ENCODE measurements at regions not wholly inside any gene's neighbourhood (a gene's known extent, or its start where the extent isn't known, plus 50 kb on each side); places are given as distances from the start of the nearest gene placed in this dataset.
A peak's percentile ranks its signal among the peaks of the same experiment; 100 is the strongest.

- no peak overlapping the region for H3K27ac ChIP-seq
Observed at GRCh38 chr5:142411656-142412425, 87.0 kb upstream of the SPRY4 start.

DNA sequence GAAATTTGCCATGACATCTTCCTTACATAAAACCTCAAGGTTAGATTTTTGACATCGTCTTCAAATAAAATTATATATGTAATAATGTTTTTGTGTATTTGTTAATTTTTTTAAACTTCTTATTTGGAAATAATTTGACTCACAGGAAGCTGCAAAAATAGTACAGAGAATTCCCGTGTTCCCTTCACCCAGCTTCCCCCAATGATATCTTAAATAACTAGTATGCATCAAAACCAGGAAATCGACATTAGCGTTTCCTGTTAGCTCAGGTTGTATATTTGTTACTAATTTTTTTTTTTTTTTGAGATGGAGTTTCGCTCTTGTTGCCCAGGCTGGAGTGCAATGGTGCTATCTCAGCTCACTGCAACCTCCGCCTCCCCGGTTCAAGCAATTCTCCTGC, 86.3 kb upstream of the SPRY4 start:
- no peaks in the 10 kb centered on the region for H3K4me1 ChIP-seq (replicated peaks)
- intact Hi-C loops (cut with DNase I) = no loop called here
- H3K27ac ChIP-seq = no peak overlapping the region
- DNase-seq (ENCODE audit: low spot score) = no peak
- H3K36me3 ChIP-seq = no peaks in the 10 kb centered on the region
- no peaks in the 10 kb centered on the region for H3K9me3 ChIP-seq
- H3K4me3 ChIP-seq = no peak overlapping the region
- TF ChIP-seq POLR2AphosphoS5 (IDR thresholded peaks at IDR 0.05) (no peak), POLR2A (IDR thresholded peaks at IDR 0.05) (no peak)
- TF ChIP-seq, protein P1, sequence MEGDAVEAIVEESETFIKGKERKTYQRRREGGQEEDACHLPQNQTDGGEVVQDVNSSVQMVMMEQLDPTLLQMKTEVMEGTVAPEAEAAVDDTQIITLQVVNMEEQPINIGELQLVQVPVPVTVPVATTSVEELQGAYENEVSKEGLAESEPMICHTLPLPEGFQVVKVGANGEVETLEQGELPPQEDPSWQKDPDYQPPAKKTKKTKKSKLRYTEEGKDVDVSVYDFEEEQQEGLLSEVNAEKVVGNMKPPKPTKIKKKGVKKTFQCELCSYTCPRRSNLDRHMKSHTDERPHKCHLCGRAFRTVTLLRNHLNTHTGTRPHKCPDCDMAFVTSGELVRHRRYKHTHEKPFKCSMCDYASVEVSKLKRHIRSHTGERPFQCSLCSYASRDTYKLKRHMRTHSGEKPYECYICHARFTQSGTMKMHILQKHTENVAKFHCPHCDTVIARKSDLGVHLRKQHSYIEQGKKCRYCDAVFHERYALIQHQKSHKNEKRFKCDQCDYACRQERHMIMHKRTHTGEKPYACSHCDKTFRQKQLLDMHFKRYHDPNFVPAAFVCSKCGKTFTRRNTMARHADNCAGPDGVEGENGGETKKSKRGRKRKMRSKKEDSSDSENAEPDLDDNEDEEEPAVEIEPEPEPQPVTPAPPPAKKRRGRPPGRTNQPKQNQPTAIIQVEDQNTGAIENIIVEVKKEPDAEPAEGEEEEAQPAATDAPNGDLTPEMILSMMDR (IDR thresholded peaks at IDR 0.05) = no peak
- no peaks in the 10 kb centered on the region for H3K27me3 ChIP-seq (replicated peaks; ENCODE audit: insufficient read depth)
- WGBS = 95% methylated on average over 7 of the region's 7 CpGs

More at GRCh38 chr5:142411656-142412425, 87.0 kb upstream of the SPRY4 start:
- TF ChIP-seq POLR2A (IDR thresholded peaks at IDR 0.05) (no peak), POLR2AphosphoS5 (IDR thresholded peaks at IDR 0.05) (no peak)
- TF ChIP-seq, protein P1 (IDR thresholded peaks at IDR 0.05) = no peak
- no peak for DNase-seq (ENCODE audit: low spot score)
- Histone ChIP-seq H3K4me1 (replicated peaks) (no peaks in the 10 kb centered on the region), H3K4me3 (no peak overlapping the region), H3K9me3 (no peaks in the 10 kb centered on the region), H3K27me3 (replicated peaks; ENCODE audit: insufficient read depth) (no peaks in the 10 kb centered on the region), H3K36me3 (no peaks in the 10 kb centered on the region)
- intact Hi-C loops (cut with DNase I) = no loop called here
- 95% methylated on average over 4 of the region's 4 CpGs for WGBS

DNA sequence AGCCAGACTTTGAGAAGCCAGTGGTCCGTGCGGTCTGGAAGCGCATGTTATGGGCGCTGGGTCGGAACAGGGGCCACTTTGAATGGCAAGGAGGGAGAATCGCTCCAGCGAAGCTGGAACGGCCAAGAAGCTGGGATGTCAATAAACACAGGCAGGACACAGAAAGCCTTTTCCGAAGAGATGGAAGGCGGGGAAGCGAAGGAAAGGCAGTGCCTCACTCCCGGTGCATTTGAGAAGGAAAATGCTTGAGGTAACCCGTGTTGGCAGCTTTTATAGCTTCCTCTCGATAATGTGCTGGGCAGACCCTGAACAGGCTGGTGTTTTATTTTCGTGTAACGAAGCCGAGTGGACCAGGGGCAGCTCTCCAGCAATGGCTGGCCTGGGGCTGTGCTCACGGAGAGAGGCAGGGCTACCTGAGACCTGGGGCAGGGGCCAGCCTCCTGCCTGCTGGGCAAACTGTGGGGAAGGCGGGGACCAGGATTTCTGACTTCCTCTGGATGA, 84.2 kb upstream of the SPRY4 start:
- H3K36me3 ChIP-seq = no peaks in the 10 kb centered on the region
- 36% methylated on average over 19 of the region's 19 CpGs for WGBS
- H3K27ac ChIP-seq = peak overlapping the region in 1 of 2 donors; percentile 13
- no peak overlapping the region for H3K4me3 ChIP-seq
- H3K9me3 ChIP-seq = no peaks in the 10 kb centered on the region
- DNase-seq (ENCODE audit: low spot score) = no peak
- no peaks in the 10 kb centered on the region for H3K27me3 ChIP-seq (replicated peaks; ENCODE audit: insufficient read depth)
- intact Hi-C loops (cut with DNase I) = no loop called here
- no peaks in the 10 kb centered on the region for H3K4me1 ChIP-seq (replicated peaks)
- TF ChIP-seq POLR2A (IDR thresholded peaks at IDR 0.05) (no peak), POLR2AphosphoS5 (IDR thresholded peaks at IDR 0.05) (no peak)
- TF ChIP-seq, protein P1 (IDR thresholded peaks at IDR 0.05) = no peak

DNA sequence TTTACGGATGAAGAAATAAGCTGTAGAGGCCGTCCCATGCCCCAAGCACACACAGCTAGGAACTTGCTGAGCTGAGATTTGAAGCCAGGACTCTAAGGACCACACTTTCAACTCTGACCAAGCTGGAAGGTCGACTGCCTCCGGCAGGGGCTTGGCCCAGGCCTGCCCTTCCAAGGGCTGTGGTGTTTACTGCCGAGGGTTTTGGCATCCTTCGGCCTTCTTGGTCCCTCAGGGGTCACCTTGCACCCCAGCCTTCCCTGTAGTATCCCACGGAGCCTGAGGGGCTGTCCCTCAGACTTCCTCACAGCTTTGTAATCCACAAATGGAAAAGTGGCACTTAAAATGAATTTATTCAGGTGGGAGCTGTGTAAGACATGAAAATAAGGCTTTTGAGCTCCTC, 83.7 kb upstream of the SPRY4 start:
- Histone ChIP-seq H3K9me3 (no peaks in the 10 kb centered on the region), H3K27me3 (replicated peaks; ENCODE audit: insufficient read depth) (no peaks in the 10 kb centered on the region), H3K36me3 (no peaks in the 10 kb centered on the region), H3K27ac (peak overlapping the region in 1 of 2 donors; percentile 13), H3K4me1 (replicated peaks) (no peaks in the 10 kb centered on the region), H3K4me3 (no peak overlapping the region)
- intact Hi-C loops (cut with DNase I) = no loop called here
- TF ChIP-seq POLR2A (IDR thresholded peaks at IDR 0.05) (no peak), POLR2AphosphoS5 (IDR thresholded peaks at IDR 0.05) (no peak)
- TF ChIP-seq, protein P1 (IDR thresholded peaks at IDR 0.05) = no peak
- WGBS = 64% methylated on average over 7 of the region's 7 CpGs
- DNase-seq (ENCODE audit: low spot score) = no peak
